ENCODE measurements at regions not wholly inside any gene's neighbourhood (a gene's known extent, or its start where the extent isn't known, plus 50 kb on each side); places are given as distances from the start of the nearest gene placed in this dataset.

- DNase-seq (ENCODE audit: low spot score), result no peak
- Histone ChIP-seq H3K9me3 (ENCODE audit: severe bottlenecking) (no peaks in the 10 kb centered on the region), H3K36me3 (ENCODE audit: low read depth) (no peaks in the 10 kb centered on the region), H3K27me3 (ENCODE audit: insufficient read depth, poor library complexity, severe bottlenecking) (no peaks in the 10 kb centered on the region), H3K27ac (ENCODE audit: poor library complexity, severe bottlenecking) (no peak overlapping the region), H3K4me3 (ENCODE audit: severe bottlenecking) (no peak overlapping the region), H3K4me1 (ENCODE audit: insufficient read depth, poor library complexity, severe bottlenecking) (no peaks in the 10 kb centered on the region)
- TF ChIP-seq CTCF (IDR thresholded peaks at IDR 0.05; ENCODE audit: poor library complexity, severe bottlenecking), result no peak
- ATAC-seq (ENCODE audit: low read depth), result no peak
These were observed 95.0 kb upstream of the SMARCAD1 start for GRCh38 chr4:94112644-94113043.

GRCh38 chr4:94115687-94116086 is 92.0 kb upstream of the SMARCAD1 start:
- H3K4me1 ChIP-seq (ENCODE audit: insufficient read depth, poor library complexity, severe bottlenecking), result no peaks in the 10 kb centered on the region
- H3K9me3 ChIP-seq (ENCODE audit: severe bottlenecking), result no peaks in the 10 kb centered on the region
- DNase-seq (ENCODE audit: low spot score), result no peak
- H3K36me3 ChIP-seq (ENCODE audit: low read depth), result no peaks in the 10 kb centered on the region
- ATAC-seq (ENCODE audit: low read depth), result no peak
- no peak overlapping the region for H3K27ac ChIP-seq (ENCODE audit: poor library complexity, severe bottlenecking)
- no peaks in the 10 kb centered on the region for H3K27me3 ChIP-seq (ENCODE audit: insufficient read depth, poor library complexity, severe bottlenecking)
- no peak overlapping the region for H3K4me3 ChIP-seq (ENCODE audit: severe bottlenecking)
- TF ChIP-seq CTCF (IDR thresholded peaks at IDR 0.05; ENCODE audit: poor library complexity, severe bottlenecking), result no peak

- no peaks in the 10 kb centered on the region for H3K36me3 ChIP-seq (ENCODE audit: low read depth)
- H3K27ac ChIP-seq (ENCODE audit: poor library complexity, severe bottlenecking), result no peak overlapping the region
- DNase-seq (ENCODE audit: low spot score), result no peak
- H3K9me3 ChIP-seq (ENCODE audit: severe bottlenecking), result no peaks in the 10 kb centered on the region
- H3K4me1 ChIP-seq (ENCODE audit: insufficient read depth, poor library complexity, severe bottlenecking), result no peaks in the 10 kb centered on the region
- no peak for TF ChIP-seq CTCF (IDR thresholded peaks at IDR 0.05; ENCODE audit: poor library complexity, severe bottlenecking)
- no peak for ATAC-seq (ENCODE audit: low read depth)
- no peak overlapping the region for H3K4me3 ChIP-seq (ENCODE audit: severe bottlenecking)
- no peaks in the 10 kb centered on the region for H3K27me3 ChIP-seq (ENCODE audit: insufficient read depth, poor library complexity, severe bottlenecking)
These were observed 90.8 kb upstream of the SMARCAD1 start for GRCh38 chr4:94116842-94117241.

GRCh38 chr4:94126669-94127068 is 81.0 kb upstream of the SMARCAD1 start:
- Histone ChIP-seq H3K9me3 (ENCODE audit: severe bottlenecking) (no peaks in the 10 kb centered on the region), H3K4me1 (ENCODE audit: insufficient read depth, poor library complexity, severe bottlenecking) (no peaks in the 10 kb centered on the region), H3K4me3 (ENCODE audit: severe bottlenecking) (no peak overlapping the region), H3K36me3 (ENCODE audit: low read depth) (no peaks in the 10 kb centered on the region), H3K27me3 (ENCODE audit: insufficient read depth, poor library complexity, severe bottlenecking) (peaks cover 2% of the 10 kb centered on the region), H3K27ac (ENCODE audit: poor library complexity, severe bottlenecking) (no peak overlapping the region)
- ATAC-seq (ENCODE audit: low read depth), result peak; percentile 45; the same call in 1 of the 3 replicates
- peak; percentile 11 for TF ChIP-seq CTCF (IDR thresholded peaks at IDR 0.05; ENCODE audit: poor library complexity, severe bottlenecking)
- DNase-seq (ENCODE audit: low spot score), result no peak

GRCh38 chr4:94127707-94128328 is 79.8 kb upstream of the SMARCAD1 start:
- no peaks in the 10 kb centered on the region for H3K9me3 ChIP-seq (ENCODE audit: severe bottlenecking)
- peaks cover 2% of the 10 kb centered on the region for H3K27me3 ChIP-seq (ENCODE audit: insufficient read depth, poor library complexity, severe bottlenecking)
- ATAC-seq (ENCODE audit: low read depth) (peak; percentile 55; the same call in 1 of the 3 replicates), DNase-seq (ENCODE audit: low spot score) (no peak)
- no peaks in the 10 kb centered on the region for H3K36me3 ChIP-seq (ENCODE audit: low read depth)
- no peaks in the 10 kb centered on the region for H3K4me1 ChIP-seq (ENCODE audit: insufficient read depth, poor library complexity, severe bottlenecking)
- H3K4me3 ChIP-seq (ENCODE audit: severe bottlenecking), result no peak overlapping the region
- H3K27ac ChIP-seq (ENCODE audit: poor library complexity, severe bottlenecking), result no peak overlapping the region
- TF ChIP-seq CTCF (IDR thresholded peaks at IDR 0.05; ENCODE audit: poor library complexity, severe bottlenecking), result peak; percentile 80

Data from RWPE2 (cell line).